Endothelial cell (in vitro differentiated cells): ENCODE measurements at regions not wholly inside any gene's neighbourhood (a gene's known extent, or its start where the extent isn't known, plus 50 kb on each side); places are given as distances from the start of the nearest gene placed in this dataset.

Experiments used
- DNase-seq: peaks from one replicate; pipeline ENCODE4 v3.0.0; 2021; ENCODE audit warnings: low spot score
- H3K27ac Mint-ChIP-seq: one replicate; pipeline ENCODE4 v1.8.0; 2021; ENCODE audit warnings: mixed read lengths, inconsistent platforms; ENCODE audit not compliant: unreplicated experiment
- H3K27me3 Mint-ChIP-seq: one replicate; pipeline ENCODE4 v1.8.0; 2021; ENCODE audit warnings: mild to moderate bottlenecking, moderate library complexity, mixed read lengths, inconsistent platforms; ENCODE audit not compliant: unreplicated experiment
- H3K36me3 Mint-ChIP-seq: one replicate; pipeline ENCODE4 v1.8.0; 2021; ENCODE audit warnings: mild to moderate bottlenecking, low read depth, mixed read lengths, inconsistent platforms; ENCODE audit not compliant: unreplicated experiment
- H3K4me1 Mint-ChIP-seq: one replicate; pipeline ENCODE4 v1.8.0; 2021; ENCODE audit warnings: mild to moderate bottlenecking, mixed read lengths, inconsistent platforms; ENCODE audit not compliant: unreplicated experiment
- H3K4me3 Mint-ChIP-seq: one replicate; pipeline ENCODE4 v1.8.0; 2021; ENCODE audit warnings: mild to moderate bottlenecking, mixed read lengths, inconsistent platforms; ENCODE audit not compliant: unreplicated experiment
- H3K9me3 Mint-ChIP-seq: one replicate; pipeline ENCODE4 v1.8.0; 2021; ENCODE audit warnings: mixed read lengths, inconsistent platforms; ENCODE audit not compliant: unreplicated experiment
- CTCF ChIP-seq: fragments of 200-600 bp; sonication (generic); IDR thresholded peaks from one replicate; pipeline ENCODE4 v1.5.0; 2021; ENCODE audit warnings: antibody characterized with exemption; ENCODE audit not compliant: unreplicated experiment

DNA sequence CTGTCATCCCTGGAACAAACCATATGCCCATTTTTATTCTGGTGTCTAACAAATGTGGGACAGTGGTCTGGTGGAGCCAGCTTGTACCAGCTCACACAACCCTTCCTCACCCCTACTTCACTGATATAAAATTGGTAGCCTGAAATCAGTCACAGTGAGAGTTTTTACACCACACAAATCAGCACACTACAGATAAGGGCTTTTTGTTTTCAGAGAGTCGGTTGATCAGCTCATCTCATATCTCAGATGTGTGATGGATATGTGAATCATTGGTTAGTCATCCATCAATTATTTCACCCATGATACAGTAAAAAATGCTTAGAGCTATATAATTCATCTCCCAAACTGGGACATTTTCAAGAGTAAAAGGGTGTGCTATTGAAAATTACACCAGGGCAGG, 529.2 kb downstream of the EBF1 start:
- Mint-ChIP-seq H3K36me3 (no peaks in the 10 kb centered on the region), H3K4me3 (no peak overlapping the region), H3K27ac (no peak overlapping the region), H3K9me3 (no peaks in the 10 kb centered on the region), H3K27me3 (no peaks in the 10 kb centered on the region), H3K4me1 (no peaks in the 10 kb centered on the region)
- TF ChIP-seq CTCF: no peak
- DNase-seq: no peak

DNA sequence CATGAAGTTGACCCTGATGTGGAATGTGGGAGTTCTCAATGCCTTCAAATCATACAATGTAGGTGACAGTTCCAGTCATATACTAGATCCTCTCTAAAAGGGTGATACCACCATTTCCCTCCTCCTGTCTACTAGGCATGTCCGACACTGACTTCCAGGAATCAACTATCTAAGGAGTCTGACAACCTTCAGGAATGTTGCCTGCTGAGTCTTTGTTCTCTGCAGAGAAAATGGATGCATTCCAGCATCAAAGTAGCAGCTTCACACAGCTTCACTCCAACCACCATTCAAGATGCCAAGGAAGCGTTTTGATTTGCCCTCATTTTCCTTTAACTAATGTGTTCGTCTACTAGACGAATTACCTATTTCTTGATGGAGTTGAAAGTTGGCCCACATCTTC, 530.2 kb downstream of the EBF1 start:
- no peaks in the 10 kb centered on the region for H3K36me3 Mint-ChIP-seq
- H3K9me3 Mint-ChIP-seq: no peaks in the 10 kb centered on the region
- TF ChIP-seq CTCF: no peak
- no peak overlapping the region for H3K27ac Mint-ChIP-seq
- no peaks in the 10 kb centered on the region for H3K4me1 Mint-ChIP-seq
- DNase-seq: no peak
- no peak overlapping the region for H3K4me3 Mint-ChIP-seq
- no peaks in the 10 kb centered on the region for H3K27me3 Mint-ChIP-seq

GRCh38 chr5:158565017-158565789, 534.5 kb downstream of the EBF1 start:
- H3K36me3 Mint-ChIP-seq: no peaks in the 10 kb centered on the region
- H3K27ac Mint-ChIP-seq: no peak overlapping the region
- DNase-seq: no peak
- no peaks in the 10 kb centered on the region for H3K9me3 Mint-ChIP-seq
- no peak overlapping the region for H3K4me3 Mint-ChIP-seq
- H3K4me1 Mint-ChIP-seq: no peaks in the 10 kb centered on the region
- peaks cover 5% of the 10 kb centered on the region for H3K27me3 Mint-ChIP-seq
- no peak for TF ChIP-seq CTCF

DNA sequence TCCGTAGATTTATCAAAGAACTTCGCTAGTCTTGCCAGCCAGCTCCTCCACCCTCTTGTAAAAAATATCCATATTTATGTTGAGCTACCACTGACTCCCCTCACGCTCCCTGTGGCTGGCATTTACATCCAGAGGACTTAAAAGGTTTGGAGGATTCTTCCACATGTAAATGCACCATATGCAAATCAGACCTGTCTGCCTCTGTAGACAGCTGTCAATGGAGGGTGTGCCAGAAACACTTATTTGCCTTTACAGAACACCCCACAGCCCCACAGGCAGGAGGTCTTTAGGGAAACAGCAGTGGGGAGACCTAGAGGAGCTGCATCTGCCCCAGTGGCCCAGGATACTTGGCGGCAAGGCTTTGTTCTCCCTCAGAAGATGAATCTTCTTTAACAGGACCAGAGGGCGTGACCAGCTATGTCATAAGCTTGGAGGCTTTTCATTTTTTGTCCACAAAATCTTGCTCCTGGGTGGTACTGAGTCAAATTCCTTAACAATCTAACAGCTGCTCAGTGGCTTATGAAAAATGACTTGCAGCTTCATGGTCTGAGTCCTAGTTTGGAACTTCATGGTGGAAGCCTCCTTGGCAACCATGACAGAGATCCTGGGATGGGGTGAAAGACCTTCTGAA, 535.8 kb downstream of the EBF1 start:
- no peaks in the 10 kb centered on the region for H3K4me1 Mint-ChIP-seq
- no peak overlapping the region for H3K27ac Mint-ChIP-seq
- no peaks in the 10 kb centered on the region for H3K9me3 Mint-ChIP-seq
- H3K27me3 Mint-ChIP-seq: peaks cover 5% of the 10 kb centered on the region
- H3K36me3 Mint-ChIP-seq: no peaks in the 10 kb centered on the region
- H3K4me3 Mint-ChIP-seq: no peak overlapping the region
- DNase-seq: no peak
- no peak for TF ChIP-seq CTCF

DNA sequence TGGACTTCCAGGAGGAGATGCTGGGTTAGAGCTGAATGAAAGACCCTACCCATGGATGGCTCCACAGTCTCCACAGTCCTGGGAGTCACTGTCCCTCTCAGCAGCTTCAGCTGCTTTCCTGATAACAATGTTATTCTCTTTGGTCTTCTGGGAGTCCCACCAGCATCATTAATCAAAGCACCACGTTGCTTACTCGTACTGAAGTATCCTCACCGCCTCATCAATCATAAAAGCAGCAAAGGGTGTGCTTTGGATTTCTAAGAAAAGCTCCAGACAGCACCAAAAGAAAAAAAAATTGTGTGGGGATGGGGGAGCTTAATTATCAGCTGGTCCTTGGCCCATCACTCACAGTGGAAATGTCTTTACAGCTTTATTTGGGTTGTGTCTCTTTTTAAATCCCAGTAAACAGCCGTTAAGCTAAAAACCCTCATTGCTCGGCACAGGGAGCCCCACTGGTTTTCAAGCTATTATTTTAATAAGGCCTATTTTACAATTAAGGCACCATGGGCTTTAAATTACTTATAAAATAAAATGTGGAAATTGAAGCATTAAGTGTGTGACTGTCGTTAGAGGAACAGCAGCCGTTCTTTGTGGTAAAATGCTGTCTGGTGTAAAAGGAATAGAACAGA, 538.0 kb downstream of the EBF1 start:
- no peak overlapping the region for H3K27ac Mint-ChIP-seq
- no peak overlapping the region for H3K4me3 Mint-ChIP-seq
- peaks cover 5% of the 10 kb centered on the region for H3K27me3 Mint-ChIP-seq
- TF ChIP-seq CTCF: no peak
- H3K36me3 Mint-ChIP-seq: no peaks in the 10 kb centered on the region
- H3K9me3 Mint-ChIP-seq: no peaks in the 10 kb centered on the region
- H3K4me1 Mint-ChIP-seq: no peaks in the 10 kb centered on the region
- DNase-seq: no peak
